ENCODE measurements at regions not wholly inside any gene's neighbourhood (a gene's known extent, or its start where the extent isn't known, plus 50 kb on each side); places are given as distances from the start of the nearest gene placed in this dataset.

- TF ChIP-seq, protein P1, sequence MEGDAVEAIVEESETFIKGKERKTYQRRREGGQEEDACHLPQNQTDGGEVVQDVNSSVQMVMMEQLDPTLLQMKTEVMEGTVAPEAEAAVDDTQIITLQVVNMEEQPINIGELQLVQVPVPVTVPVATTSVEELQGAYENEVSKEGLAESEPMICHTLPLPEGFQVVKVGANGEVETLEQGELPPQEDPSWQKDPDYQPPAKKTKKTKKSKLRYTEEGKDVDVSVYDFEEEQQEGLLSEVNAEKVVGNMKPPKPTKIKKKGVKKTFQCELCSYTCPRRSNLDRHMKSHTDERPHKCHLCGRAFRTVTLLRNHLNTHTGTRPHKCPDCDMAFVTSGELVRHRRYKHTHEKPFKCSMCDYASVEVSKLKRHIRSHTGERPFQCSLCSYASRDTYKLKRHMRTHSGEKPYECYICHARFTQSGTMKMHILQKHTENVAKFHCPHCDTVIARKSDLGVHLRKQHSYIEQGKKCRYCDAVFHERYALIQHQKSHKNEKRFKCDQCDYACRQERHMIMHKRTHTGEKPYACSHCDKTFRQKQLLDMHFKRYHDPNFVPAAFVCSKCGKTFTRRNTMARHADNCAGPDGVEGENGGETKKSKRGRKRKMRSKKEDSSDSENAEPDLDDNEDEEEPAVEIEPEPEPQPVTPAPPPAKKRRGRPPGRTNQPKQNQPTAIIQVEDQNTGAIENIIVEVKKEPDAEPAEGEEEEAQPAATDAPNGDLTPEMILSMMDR (IDR thresholded peaks at IDR 0.05): no peak
These were observed 222.3 kb upstream of the THBS1 start for GRCh38 chr15:39358441-39359041.

- TF ChIP-seq, protein P1 (IDR thresholded peaks at IDR 0.05): no peak
These were observed 221.1 kb upstream of the THBS1 start for GRCh38 chr15:39359771-39360170.

GRCh38 chr15:39360452-39360851 is 220.4 kb upstream of the THBS1 start:
- TF ChIP-seq, protein P1 (IDR thresholded peaks at IDR 0.05): no peak

GRCh38 chr15:39361497-39361896 is 219.4 kb upstream of the THBS1 start:
- TF ChIP-seq, protein P1 (IDR thresholded peaks at IDR 0.05): no peak

- TF ChIP-seq, protein P1 (IDR thresholded peaks at IDR 0.05): no peak
These were observed 217.9 kb upstream of the THBS1 start for GRCh38 chr15:39362821-39363561.

GRCh38 chr15:39363761-39364586 is 216.9 kb upstream of the THBS1 start:
- TF ChIP-seq, protein P1 (IDR thresholded peaks at IDR 0.05): no peak

GRCh38 chr15:39364721-39365120 is 216.2 kb upstream of the THBS1 start:
- TF ChIP-seq, protein P1 (IDR thresholded peaks at IDR 0.05): no peak

Measured in LNCAP (cell line).